Stomach smooth muscle (tissue), 2 donors: ENCODE measurements at regions not wholly inside any gene's neighbourhood (a gene's known extent, or its start where the extent isn't known, plus 50 kb on each side); places are given as distances from the start of the nearest gene placed in this dataset.
"Not testable (repeated sequence)": the region's sequence is repeated elsewhere in the genome, so short reads cannot be mapped to it uniquely, and the experiment has no call there.

ENCODE experiments used
- H3K27ac ChIP-seq: one replicate; pipeline ENCODE4 v1.7.0; 2013; ENCODE audit warnings: mild to moderate bottlenecking, low read length, inconsistent platforms
- H3K27me3 ChIP-seq, 2 donors: one replicate each; pipeline ENCODE4 v1.7.0; 2013; ENCODE audit warnings: low read length in 2 of 2; ENCODE audit not compliant: insufficient read depth in 2 of 2, control insufficient read depth in 1 of 2
- H3K36me3 ChIP-seq, 2 donors: one replicate each; pipeline ENCODE4 v1.7.0; 2013; ENCODE audit warnings: low read length in 2 of 2; ENCODE audit not compliant: control insufficient read depth in 2 of 2, insufficient read depth in 2 of 2
- H3K4me1 ChIP-seq: one replicate; pipeline ENCODE4 v1.7.0; 2013; ENCODE audit warnings: low read length; ENCODE audit not compliant: control insufficient read depth, insufficient read depth
- H3K4me3 ChIP-seq, 2 donors: one replicate each; pipeline ENCODE4 v1.7.0; 2013; ENCODE audit warnings: low read length in 2 of 2
- H3K9ac ChIP-seq, 2 donors: one replicate each; pipeline ENCODE4 v1.7.0; 2013; ENCODE audit warnings: low read length in 2 of 2, mild to moderate bottlenecking in 1 of 2
- H3K9me3 ChIP-seq, 2 donors: one replicate each; pipeline ENCODE4 v1.7.0; 2013; ENCODE audit warnings: low read length in 2 of 2; ENCODE audit not compliant: control insufficient read depth in 2 of 2
- donor health status: healthy.
- donor health status: Pancreatic carcinoma.

GRCh38 chr10:60537697-60538096, 148.0 kb upstream of the ANK3 start:
- Histone ChIP-seq H3K9me3 (no peaks in the 10 kb centered on the region), H3K4me3 (no peak overlapping the region), H3K27ac (no peak overlapping the region), H3K27me3 (no peaks in the 10 kb centered on the region), H3K4me1 (no peaks in the 10 kb centered on the region), H3K9ac (no peak overlapping the region), H3K36me3 (no peaks in the 10 kb centered on the region)

GRCh38 chr10:60536529-60537114, 146.9 kb upstream of the ANK3 start:
- Histone ChIP-seq H3K9me3 (no peaks in the 10 kb centered on the region), H3K27ac (no peak overlapping the region), H3K9ac (no peak overlapping the region), H3K4me1 (no peaks in the 10 kb centered on the region), H3K36me3 (no peaks in the 10 kb centered on the region), H3K27me3 (peaks cover 0 to 2% of the 10 kb centered on the region in 2 donors), H3K4me3 (no peak overlapping the region)

- Histone ChIP-seq H3K27ac (no peak overlapping the region), H3K27me3 (peaks cover 0 to 2% of the 10 kb centered on the region in 2 donors), H3K36me3 (no peaks in the 10 kb centered on the region), H3K9me3 (no peaks in the 10 kb centered on the region), H3K4me3 (no peak overlapping the region), H3K4me1 (no peaks in the 10 kb centered on the region), H3K9ac (no peak overlapping the region)
Measured at GRCh38 chr10:60535427-60535826, 145.8 kb upstream of the ANK3 start.

- peaks cover 0 to 2% of the 10 kb centered on the region in 2 donors for H3K27me3 ChIP-seq
- H3K9ac ChIP-seq, result no peak overlapping the region
- no peaks in the 10 kb centered on the region for H3K4me1 ChIP-seq
- H3K36me3 ChIP-seq, result no peaks in the 10 kb centered on the region
- H3K27ac ChIP-seq, result no peak overlapping the region
- no peak overlapping the region for H3K4me3 ChIP-seq
- H3K9me3 ChIP-seq, result no peaks in the 10 kb centered on the region
Measured at GRCh38 chr10:60534761-60535389, 145.2 kb upstream of the ANK3 start.

GRCh38 chr10:60532696-60533468, 143.2 kb upstream of the ANK3 start:
- Histone ChIP-seq H3K4me1 (no peaks in the 10 kb centered on the region), H3K4me3 (no peak overlapping the region), H3K36me3 (no peaks in the 10 kb centered on the region), H3K27me3 (peaks cover 0 to 2% of the 10 kb centered on the region in 2 donors), H3K9me3 (no peaks in the 10 kb centered on the region), H3K27ac (no peak overlapping the region), H3K9ac (no peak overlapping the region)

- H3K36me3 ChIP-seq, result no peaks in the 10 kb centered on the region
- H3K4me1 ChIP-seq, result no peaks in the 10 kb centered on the region
- no peaks in the 10 kb centered on the region for H3K9me3 ChIP-seq
- H3K4me3 ChIP-seq, result no peak overlapping the region
- H3K27me3 ChIP-seq, result peaks cover 0 to 2% of the 10 kb centered on the region in 2 donors
- no peak overlapping the region for H3K9ac ChIP-seq
- H3K27ac ChIP-seq, result no peak overlapping the region
Measured at GRCh38 chr10:60531006-60531405, 141.3 kb upstream of the ANK3 start.

GRCh38 chr10:60527676-60528075, 138.0 kb upstream of the ANK3 start:
- no peaks in the 10 kb centered on the region for H3K36me3 ChIP-seq
- no peak overlapping the region for H3K4me3 ChIP-seq

GRCh38 chr10:60525716-60526585, 136.3 kb upstream of the ANK3 start:
- Histone ChIP-seq H3K4me1 (no peaks in the 10 kb centered on the region), H3K9ac (no peak overlapping the region), H3K27ac (no peak overlapping the region), H3K9me3 (no peaks in the 10 kb centered on the region), H3K36me3 (no peaks in the 10 kb centered on the region), H3K27me3 (no peaks in the 10 kb centered on the region), H3K4me3 (no peak overlapping the region)

More at GRCh38 chr10:60527676-60528075, 138.0 kb upstream of the ANK3 start:
- H3K9me3 ChIP-seq, result no peaks in the 10 kb centered on the region
- peaks cover 0 to 2% of the 10 kb centered on the region in 2 donors for H3K27me3 ChIP-seq
- no peak overlapping the region for H3K27ac ChIP-seq
- H3K4me1 ChIP-seq, result no peaks in the 10 kb centered on the region
- H3K9ac ChIP-seq, result no peak overlapping the region

GRCh38 chr10:60524541-60524940, 134.9 kb upstream of the ANK3 start:
- Histone ChIP-seq H3K9ac (no peak overlapping the region), H3K4me3 (no peak overlapping the region), H3K27ac (no peak overlapping the region), H3K36me3 (no peaks in the 10 kb centered on the region), H3K9me3 (no peaks in the 10 kb centered on the region), H3K4me1 (no peaks in the 10 kb centered on the region), H3K27me3 (no peaks in the 10 kb centered on the region)

GRCh38 chr10:60523371-60523770, 133.7 kb upstream of the ANK3 start:
- H3K4me3 ChIP-seq, H3K4me1 ChIP-seq, H3K36me3 ChIP-seq, H3K9me3 ChIP-seq, H3K9ac ChIP-seq, H3K27ac ChIP-seq, H3K27me3 ChIP-seq: not testable (repeated sequence)
